Uterus (tissue), 2 donors: ENCODE measurements at regions not wholly inside any gene's neighbourhood (a gene's known extent, or its start where the extent isn't known, plus 50 kb on each side); places are given as distances from the start of the nearest gene placed in this dataset.

ENCODE experiments used
- CTCF ChIP-seq, 4 experiments: fragments of 200-600 bp in 2 of 4; fragments of 450-650 bp in 2 of 4; sonication (generic) in 2 of 4; IDR thresholded peaks; one replicate each; pipeline ENCODE4 v1.5.1; 2016 to 2019; ENCODE audit warnings: antibody characterized with exemption in 4 of 4, mild to moderate bottlenecking in 2 of 4, moderate library complexity in 1 of 4
- POLR2A ChIP-seq, 2 donors: fragments of 450-650 bp; IDR thresholded peaks; one replicate each; pipeline ENCODE4 v1.6.1; 2016; ENCODE audit warnings: antibody characterized with exemption in 2 of 2, mild to moderate bottlenecking in 1 of 2, moderate library complexity in 1 of 2

- TF ChIP-seq CTCF (IDR thresholded peaks at IDR 0.05) (no peak), POLR2A (IDR thresholded peaks at IDR 0.05) (no peak)
Observed at GRCh38 chr4:166400270-166400894, 527.3 kb downstream of the TLL1 start.
